Liver (tissue), 8 donors: ENCODE measurements at regions not wholly inside any gene's neighbourhood (a gene's known extent, or its start where the extent isn't known, plus 50 kb on each side); places are given as distances from the start of the nearest gene placed in this dataset.

Experiments used
- DNase-seq: peaks from one replicate; pipeline ENCODE4 v3.0.0-alpha.2; 2017; ENCODE audit warnings: low spot score
- H3K27ac ChIP-seq, 2 donors: one replicate each; pipeline ENCODE4 v1.7.0; 2013; ENCODE audit warnings: inconsistent platforms in 2 of 2, low read length in 2 of 2, control low read depth in 1 of 2, low read depth in 1 of 2, mild to moderate bottlenecking in 1 of 2
- H3K27me3 ChIP-seq, 4 donors: one replicate each; pipeline versions ENCODE4 v1.6.1 to v1.7.0; 2013; ENCODE audit warnings: low read length in 3 of 4, inconsistent platforms in 1 of 4, mild to moderate bottlenecking in 1 of 4, moderate library complexity in 1 of 4; ENCODE audit not compliant: control insufficient read depth in 4 of 4, insufficient read depth in 4 of 4
- H3K36me3 ChIP-seq, 4 donors: one replicate each; pipeline versions ENCODE4 v1.6.1 to v1.7.0; 2013; ENCODE audit warnings: low read length in 3 of 4, mild to moderate bottlenecking in 3 of 4, low read depth in 1 of 4, moderate library complexity in 1 of 4; ENCODE audit not compliant: control insufficient read depth in 4 of 4, insufficient read depth in 3 of 4
- H3K4me1 ChIP-seq, 4 donors: one replicate each; pipeline versions ENCODE4 v1.6.1 to v1.7.0; 2013; ENCODE audit warnings: low read length in 3 of 4, mild to moderate bottlenecking in 3 of 4, moderate library complexity in 1 of 4; ENCODE audit not compliant: control insufficient read depth in 4 of 4, insufficient read depth in 4 of 4
- H3K4me3 ChIP-seq, 3 donors: one replicate each; pipeline versions ENCODE4 v1.6.1 to v1.7.0; 2013; ENCODE audit warnings: low read length in 3 of 3, control low read depth in 1 of 3, low read depth in 1 of 3, mild to moderate bottlenecking in 1 of 3
- H3K9ac ChIP-seq, 2 donors: one replicate each; pipeline ENCODE4 v1.7.0; 2013; ENCODE audit warnings: low read length in 2 of 2, mild to moderate bottlenecking in 2 of 2, moderate library complexity in 2 of 2, control low read depth in 1 of 2, low read depth in 1 of 2
- H3K9me3 ChIP-seq, 4 donors: one replicate each; pipeline versions ENCODE4 v1.6.1 to v1.7.0; 2013; ENCODE audit warnings: low read length in 3 of 4; ENCODE audit not compliant: control insufficient read depth in 4 of 4
- EGR1 ChIP-seq, 2 donors: IDR thresholded peaks; 2 replicates each; pipeline ENCODE4 v1.6.1; 2016 to 2018; ENCODE audit warnings: antibody characterized with exemption in 2 of 2, low read depth in 2 of 2
- FOXA1 ChIP-seq: IDR thresholded peaks from 2 replicates; pipeline ENCODE4 v1.6.1; 2016; ENCODE audit warnings: antibody characterized with exemption
- FOXA2 ChIP-seq: IDR thresholded peaks from 2 replicates; pipeline ENCODE4 v1.6.1; 2016; ENCODE audit warnings: antibody characterized with exemption
- GABPA ChIP-seq, 2 donors: IDR thresholded peaks in 1 of 2; conservative IDR thresholded peaks in 1 of 2; 2 replicates each; pipeline ENCODE4 v1.6.1; 2016; ENCODE audit warnings: antibody characterized with exemption in 2 of 2, mild to moderate bottlenecking in 1 of 2, moderate library complexity in 1 of 2
- HNF4A ChIP-seq, 2 donors: conservative IDR thresholded peaks; 2 replicates each; pipeline ENCODE4 v1.6.1; 2016; ENCODE audit warnings: antibody characterized with exemption in 2 of 2, mild to moderate bottlenecking in 2 of 2
- HNF4G ChIP-seq: IDR thresholded peaks from 2 replicates; pipeline ENCODE4 v1.6.1; 2016; ENCODE audit warnings: antibody characterized with exemption
- JUND ChIP-seq, 2 donors: IDR thresholded peaks; 2 replicates each; pipeline ENCODE4 v1.6.1; 2016; ENCODE audit warnings: antibody characterized with exemption in 2 of 2
- NR2F2 ChIP-seq: IDR thresholded peaks from 2 replicates; pipeline ENCODE4 v1.6.1; 2016; ENCODE audit warnings: antibody characterized with exemption
- RAD21 ChIP-seq, 2 donors: IDR thresholded peaks; 2 replicates each; pipeline ENCODE4 v1.6.1; 2016; ENCODE audit warnings: antibody characterized with exemption in 2 of 2, mild to moderate bottlenecking in 2 of 2
- RXRA ChIP-seq, 2 donors: IDR thresholded peaks; 2 replicates each; pipeline ENCODE4 v1.6.1; 2017 to 2018; ENCODE audit warnings: antibody characterized with exemption in 2 of 2, mild to moderate bottlenecking in 1 of 2
- SP1 ChIP-seq: IDR thresholded peaks from 2 replicates; pipeline ENCODE4 v1.6.1; 2018; ENCODE audit warnings: antibody characterized with exemption, mild to moderate bottlenecking
- TAF1 ChIP-seq: conservative IDR thresholded peaks from 2 replicates; pipeline ENCODE4 v1.6.1; 2016; ENCODE audit warnings: antibody characterized with exemption, mild to moderate bottlenecking
- YY1 ChIP-seq: IDR thresholded peaks from 2 replicates; pipeline ENCODE4 v1.6.1; 2016; ENCODE audit warnings: antibody characterized with exemption, mild to moderate bottlenecking
- WGBS: extraction: QIAGEN DNeasy Blood & Tissue Kit; methylation state at CpG from one replicate; pipeline ENCODE4 v1.1.7; 2013; 5-methylcytosine and 5-hydroxymethylcytosine counted together
- TF ChIP-seq, protein P1 (sequence below): IDR thresholded peaks from 2 replicates; pipeline ENCODE4 v1.6.1; 2016; ENCODE audit warnings: antibody characterized with exemption
- TF ChIP-seq, protein P2 (sequence below): IDR thresholded peaks from 2 replicates; pipeline ENCODE4 v1.6.1; 2016; ENCODE audit warnings: antibody characterized with exemption, mild to moderate bottlenecking
- TF ChIP-seq, protein P3 (sequence below): IDR thresholded peaks from 2 replicates; pipeline ENCODE4 v1.6.1; 2016; ENCODE audit warnings: antibody characterized with exemption
- TF ChIP-seq, protein P4 (sequence below): fragments of 150-350 bp; IDR thresholded peaks from 2 replicates; pipeline ENCODE4 v1.5.1; 2017; ENCODE audit warnings: improper control_type of control experiment, low read depth, low read length; ENCODE audit not compliant: missing input control
- TF ChIP-seq, protein P5 (sequence below): IDR thresholded peaks from 2 replicates; pipeline ENCODE4 v1.6.1; 2016; ENCODE audit warnings: antibody characterized with exemption
- donor health status: healthy.
- donor health status: healthy.
- donor health status: healthy.
- donor health status: healthy.
- donor health status: healthy.

DNA sequence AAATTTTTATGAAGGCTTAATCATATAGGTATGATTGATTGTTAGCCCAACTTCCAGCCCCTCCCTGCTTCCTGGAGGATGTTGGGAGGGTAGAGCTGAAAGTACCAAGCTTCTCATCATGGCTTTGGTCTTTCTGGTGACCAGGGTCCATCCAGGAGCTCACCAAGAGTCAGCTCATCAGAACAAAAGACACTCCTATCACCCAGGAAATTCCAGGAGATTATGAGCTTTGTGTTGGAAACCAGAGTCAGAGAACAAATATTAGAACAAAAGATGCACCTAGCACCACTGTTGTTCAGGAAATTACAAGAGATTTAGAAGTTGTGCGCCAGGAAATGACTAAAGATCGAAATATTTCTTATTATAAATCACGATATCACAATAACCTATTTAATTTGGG is 119.9 kb upstream of the THUMPD2 start:
- WGBS: 82% methylated on average over 3 of the region's 3 CpGs
- H3K4me1 ChIP-seq: no peaks in the 10 kb centered on the region
- TF ChIP-seq RXRA (IDR thresholded peaks at IDR 0.05) (no peak), YY1 (no peak), GABPA (IDR thresholded peaks at IDR 0.05 in 1 of 2, conservative IDR thresholded peaks at IDR 0.05 in 1 of 2) (no peak), HNF4A (conservative IDR thresholded peaks at IDR 0.05) (no peak), TAF1 (no peak), RAD21 (IDR thresholded peaks at IDR 0.05) (no peak), FOXA1 (no peak), EGR1 (IDR thresholded peaks at IDR 0.05; ENCODE audit: low read depth in 2 of 2) (no peak), NR2F2 (no peak), FOXA2 (no peak), JUND (IDR thresholded peaks at IDR 0.05) (no peak), HNF4G (no peak)
- TF ChIP-seq, protein P1, sequence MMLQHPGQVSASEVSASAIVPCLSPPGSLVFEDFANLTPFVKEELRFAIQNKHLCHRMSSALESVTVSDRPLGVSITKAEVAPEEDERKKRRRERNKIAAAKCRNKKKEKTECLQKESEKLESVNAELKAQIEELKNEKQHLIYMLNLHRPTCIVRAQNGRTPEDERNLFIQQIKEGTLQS: no peak
- TF ChIP-seq, protein P2, sequence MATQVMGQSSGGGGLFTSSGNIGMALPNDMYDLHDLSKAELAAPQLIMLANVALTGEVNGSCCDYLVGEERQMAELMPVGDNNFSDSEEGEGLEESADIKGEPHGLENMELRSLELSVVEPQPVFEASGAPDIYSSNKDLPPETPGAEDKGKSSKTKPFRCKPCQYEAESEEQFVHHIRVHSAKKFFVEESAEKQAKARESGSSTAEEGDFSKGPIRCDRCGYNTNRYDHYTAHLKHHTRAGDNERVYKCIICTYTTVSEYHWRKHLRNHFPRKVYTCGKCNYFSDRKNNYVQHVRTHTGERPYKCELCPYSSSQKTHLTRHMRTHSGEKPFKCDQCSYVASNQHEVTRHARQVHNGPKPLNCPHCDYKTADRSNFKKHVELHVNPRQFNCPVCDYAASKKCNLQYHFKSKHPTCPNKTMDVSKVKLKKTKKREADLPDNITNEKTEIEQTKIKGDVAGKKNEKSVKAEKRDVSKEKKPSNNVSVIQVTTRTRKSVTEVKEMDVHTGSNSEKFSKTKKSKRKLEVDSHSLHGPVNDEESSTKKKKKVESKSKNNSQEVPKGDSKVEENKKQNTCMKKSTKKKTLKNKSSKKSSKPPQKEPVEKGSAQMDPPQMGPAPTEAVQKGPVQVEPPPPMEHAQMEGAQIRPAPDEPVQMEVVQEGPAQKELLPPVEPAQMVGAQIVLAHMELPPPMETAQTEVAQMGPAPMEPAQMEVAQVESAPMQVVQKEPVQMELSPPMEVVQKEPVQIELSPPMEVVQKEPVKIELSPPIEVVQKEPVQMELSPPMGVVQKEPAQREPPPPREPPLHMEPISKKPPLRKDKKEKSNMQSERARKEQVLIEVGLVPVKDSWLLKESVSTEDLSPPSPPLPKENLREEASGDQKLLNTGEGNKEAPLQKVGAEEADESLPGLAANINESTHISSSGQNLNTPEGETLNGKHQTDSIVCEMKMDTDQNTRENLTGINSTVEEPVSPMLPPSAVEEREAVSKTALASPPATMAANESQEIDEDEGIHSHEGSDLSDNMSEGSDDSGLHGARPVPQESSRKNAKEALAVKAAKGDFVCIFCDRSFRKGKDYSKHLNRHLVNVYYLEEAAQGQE: no peak
- TF ChIP-seq, protein P3, sequence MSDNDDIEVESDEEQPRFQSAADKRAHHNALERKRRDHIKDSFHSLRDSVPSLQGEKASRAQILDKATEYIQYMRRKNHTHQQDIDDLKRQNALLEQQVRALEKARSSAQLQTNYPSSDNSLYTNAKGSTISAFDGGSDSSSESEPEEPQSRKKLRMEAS: no peak
- TF ChIP-seq, protein P4, sequence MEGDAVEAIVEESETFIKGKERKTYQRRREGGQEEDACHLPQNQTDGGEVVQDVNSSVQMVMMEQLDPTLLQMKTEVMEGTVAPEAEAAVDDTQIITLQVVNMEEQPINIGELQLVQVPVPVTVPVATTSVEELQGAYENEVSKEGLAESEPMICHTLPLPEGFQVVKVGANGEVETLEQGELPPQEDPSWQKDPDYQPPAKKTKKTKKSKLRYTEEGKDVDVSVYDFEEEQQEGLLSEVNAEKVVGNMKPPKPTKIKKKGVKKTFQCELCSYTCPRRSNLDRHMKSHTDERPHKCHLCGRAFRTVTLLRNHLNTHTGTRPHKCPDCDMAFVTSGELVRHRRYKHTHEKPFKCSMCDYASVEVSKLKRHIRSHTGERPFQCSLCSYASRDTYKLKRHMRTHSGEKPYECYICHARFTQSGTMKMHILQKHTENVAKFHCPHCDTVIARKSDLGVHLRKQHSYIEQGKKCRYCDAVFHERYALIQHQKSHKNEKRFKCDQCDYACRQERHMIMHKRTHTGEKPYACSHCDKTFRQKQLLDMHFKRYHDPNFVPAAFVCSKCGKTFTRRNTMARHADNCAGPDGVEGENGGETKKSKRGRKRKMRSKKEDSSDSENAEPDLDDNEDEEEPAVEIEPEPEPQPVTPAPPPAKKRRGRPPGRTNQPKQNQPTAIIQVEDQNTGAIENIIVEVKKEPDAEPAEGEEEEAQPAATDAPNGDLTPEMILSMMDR: no peak
- TF ChIP-seq, protein P5, sequence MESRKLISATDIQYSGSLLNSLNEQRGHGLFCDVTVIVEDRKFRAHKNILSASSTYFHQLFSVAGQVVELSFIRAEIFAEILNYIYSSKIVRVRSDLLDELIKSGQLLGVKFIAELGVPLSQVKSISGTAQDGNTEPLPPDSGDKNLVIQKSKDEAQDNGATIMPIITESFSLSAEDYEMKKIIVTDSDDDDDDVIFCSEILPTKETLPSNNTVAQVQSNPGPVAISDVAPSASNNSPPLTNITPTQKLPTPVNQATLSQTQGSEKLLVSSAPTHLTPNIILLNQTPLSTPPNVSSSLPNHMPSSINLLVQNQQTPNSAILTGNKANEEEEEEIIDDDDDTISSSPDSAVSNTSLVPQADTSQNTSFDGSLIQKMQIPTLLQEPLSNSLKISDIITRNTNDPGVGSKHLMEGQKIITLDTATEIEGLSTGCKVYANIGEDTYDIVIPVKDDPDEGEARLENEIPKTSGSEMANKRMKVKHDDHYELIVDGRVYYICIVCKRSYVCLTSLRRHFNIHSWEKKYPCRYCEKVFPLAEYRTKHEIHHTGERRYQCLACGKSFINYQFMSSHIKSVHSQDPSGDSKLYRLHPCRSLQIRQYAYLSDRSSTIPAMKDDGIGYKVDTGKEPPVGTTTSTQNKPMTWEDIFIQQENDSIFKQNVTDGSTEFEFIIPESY: no peak
- H3K27me3 ChIP-seq: no peaks in the 10 kb centered on the region
- no peak overlapping the region for H3K9ac ChIP-seq
- no peaks in the 10 kb centered on the region for H3K36me3 ChIP-seq
- no peak for DNase-seq
- no peaks in the 10 kb centered on the region for H3K9me3 ChIP-seq
- H3K4me3 ChIP-seq: no peak overlapping the region
- no peak overlapping the region for H3K27ac ChIP-seq

DNA sequence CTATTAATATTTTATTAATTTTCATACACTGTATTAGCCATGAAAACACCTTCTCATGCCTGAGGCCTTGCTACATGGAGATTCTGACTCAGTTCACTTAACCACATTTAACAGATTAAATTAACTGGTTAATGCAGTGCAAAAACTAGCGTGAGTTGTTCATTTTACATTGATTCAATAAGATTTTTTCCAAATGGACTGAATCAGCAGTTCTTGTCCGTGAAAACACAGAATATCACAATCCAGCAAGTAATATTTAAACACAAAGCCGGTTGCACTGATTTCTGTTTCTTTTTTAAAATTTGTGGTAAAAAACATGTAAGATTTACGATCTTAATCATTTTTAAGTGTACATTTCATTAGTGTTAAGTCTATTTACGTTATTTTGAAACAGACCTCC is 118.2 kb upstream of the THUMPD2 start:
- H3K9ac ChIP-seq: no peak overlapping the region
- TF ChIP-seq RAD21 (IDR thresholded peaks at IDR 0.05) (no peak), SP1 (no peak), RXRA (IDR thresholded peaks at IDR 0.05) (no peak), FOXA2 (no peak)
- TF ChIP-seq, protein P5: no peak
- no peaks in the 10 kb centered on the region for H3K9me3 ChIP-seq
- no peaks in the 10 kb centered on the region for H3K4me1 ChIP-seq
- H3K36me3 ChIP-seq: no peaks in the 10 kb centered on the region
- DNase-seq: no peak
- no peaks in the 10 kb centered on the region for H3K27me3 ChIP-seq
- 79% methylated on average over 5 of the region's 5 CpGs for WGBS
- no peak overlapping the region for H3K27ac ChIP-seq
- no peak overlapping the region for H3K4me3 ChIP-seq
